ENCODE measurements at regions not wholly inside any gene's neighbourhood (a gene's known extent, or its start where the extent isn't known, plus 50 kb on each side); places are given as distances from the start of the nearest gene placed in this dataset.

GRCh38 chr20:21564127-21564773, 50.4 kb upstream of the NKX2-2 start:
- no peaks in the 10 kb centered on the region for H3K9me3 ChIP-seq (ENCODE audit: control insufficient read depth in 4 of 4, low read length in 3 of 4)
- H3K4me1 ChIP-seq (ENCODE audit: control insufficient read depth in 4 of 4, insufficient read depth in 4 of 4, low read length in 3 of 4), result peaks cover 3 to 23% (median 16%) of the 10 kb centered on the region in 4 donors
- no peaks in the 10 kb centered on the region for H3K36me3 ChIP-seq (ENCODE audit: control insufficient read depth in 4 of 4, insufficient read depth in 3 of 4, low read depth in 1 of 4, low read length in 3 of 4)
- 41% methylated on average over 15 of the region's 15 CpGs for WGBS
- peak overlapping the region; percentile 69 to 77 for H3K27ac ChIP-seq (ENCODE audit: low read depth in 1 of 2, low read length in 2 of 2)
- TF ChIP-seq FOXA1 (IDR thresholded peaks at IDR 0.05) (peak; percentile 94), HNF4G (IDR thresholded peaks at IDR 0.05) (peak; percentile 99), ATF3 (IDR thresholded peaks at IDR 0.05) (peak; percentile 36), RAD21 (IDR thresholded peaks at IDR 0.05) (peak; percentile 56 to 67), NR2F2 (IDR thresholded peaks at IDR 0.05) (peak; percentile 73), GABPA (IDR thresholded peaks at IDR 0.05 in 1 of 2, conservative IDR thresholded peaks at IDR 0.05 in 1 of 2) (peak; percentile 28 to 77), HNF4A (conservative IDR thresholded peaks at IDR 0.05) (peak; percentile 99), JUND (IDR thresholded peaks at IDR 0.05) (peak; percentile 89 to 91), EGR1 (IDR thresholded peaks at IDR 0.05; ENCODE audit: low read depth in 2 of 2) (peak; percentile 21 to 84), TAF1 (conservative IDR thresholded peaks at IDR 0.05) (peak; percentile 37), YY1 (IDR thresholded peaks at IDR 0.05) (peak; percentile 96), FOXA2 (IDR thresholded peaks at IDR 0.05) (peak; percentile 92), SP1 (IDR thresholded peaks at IDR 0.05) (peak; percentile 100), RXRA (IDR thresholded peaks at IDR 0.05) (peak; percentile 98 to 99), CTCF (IDR thresholded peaks at IDR 0.05; ENCODE audit: low read depth, low read length, missing input control) (no peak)
- TF ChIP-seq, protein P1, sequence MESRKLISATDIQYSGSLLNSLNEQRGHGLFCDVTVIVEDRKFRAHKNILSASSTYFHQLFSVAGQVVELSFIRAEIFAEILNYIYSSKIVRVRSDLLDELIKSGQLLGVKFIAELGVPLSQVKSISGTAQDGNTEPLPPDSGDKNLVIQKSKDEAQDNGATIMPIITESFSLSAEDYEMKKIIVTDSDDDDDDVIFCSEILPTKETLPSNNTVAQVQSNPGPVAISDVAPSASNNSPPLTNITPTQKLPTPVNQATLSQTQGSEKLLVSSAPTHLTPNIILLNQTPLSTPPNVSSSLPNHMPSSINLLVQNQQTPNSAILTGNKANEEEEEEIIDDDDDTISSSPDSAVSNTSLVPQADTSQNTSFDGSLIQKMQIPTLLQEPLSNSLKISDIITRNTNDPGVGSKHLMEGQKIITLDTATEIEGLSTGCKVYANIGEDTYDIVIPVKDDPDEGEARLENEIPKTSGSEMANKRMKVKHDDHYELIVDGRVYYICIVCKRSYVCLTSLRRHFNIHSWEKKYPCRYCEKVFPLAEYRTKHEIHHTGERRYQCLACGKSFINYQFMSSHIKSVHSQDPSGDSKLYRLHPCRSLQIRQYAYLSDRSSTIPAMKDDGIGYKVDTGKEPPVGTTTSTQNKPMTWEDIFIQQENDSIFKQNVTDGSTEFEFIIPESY (IDR thresholded peaks at IDR 0.05), result peak; percentile 96
- TF ChIP-seq, protein P2, sequence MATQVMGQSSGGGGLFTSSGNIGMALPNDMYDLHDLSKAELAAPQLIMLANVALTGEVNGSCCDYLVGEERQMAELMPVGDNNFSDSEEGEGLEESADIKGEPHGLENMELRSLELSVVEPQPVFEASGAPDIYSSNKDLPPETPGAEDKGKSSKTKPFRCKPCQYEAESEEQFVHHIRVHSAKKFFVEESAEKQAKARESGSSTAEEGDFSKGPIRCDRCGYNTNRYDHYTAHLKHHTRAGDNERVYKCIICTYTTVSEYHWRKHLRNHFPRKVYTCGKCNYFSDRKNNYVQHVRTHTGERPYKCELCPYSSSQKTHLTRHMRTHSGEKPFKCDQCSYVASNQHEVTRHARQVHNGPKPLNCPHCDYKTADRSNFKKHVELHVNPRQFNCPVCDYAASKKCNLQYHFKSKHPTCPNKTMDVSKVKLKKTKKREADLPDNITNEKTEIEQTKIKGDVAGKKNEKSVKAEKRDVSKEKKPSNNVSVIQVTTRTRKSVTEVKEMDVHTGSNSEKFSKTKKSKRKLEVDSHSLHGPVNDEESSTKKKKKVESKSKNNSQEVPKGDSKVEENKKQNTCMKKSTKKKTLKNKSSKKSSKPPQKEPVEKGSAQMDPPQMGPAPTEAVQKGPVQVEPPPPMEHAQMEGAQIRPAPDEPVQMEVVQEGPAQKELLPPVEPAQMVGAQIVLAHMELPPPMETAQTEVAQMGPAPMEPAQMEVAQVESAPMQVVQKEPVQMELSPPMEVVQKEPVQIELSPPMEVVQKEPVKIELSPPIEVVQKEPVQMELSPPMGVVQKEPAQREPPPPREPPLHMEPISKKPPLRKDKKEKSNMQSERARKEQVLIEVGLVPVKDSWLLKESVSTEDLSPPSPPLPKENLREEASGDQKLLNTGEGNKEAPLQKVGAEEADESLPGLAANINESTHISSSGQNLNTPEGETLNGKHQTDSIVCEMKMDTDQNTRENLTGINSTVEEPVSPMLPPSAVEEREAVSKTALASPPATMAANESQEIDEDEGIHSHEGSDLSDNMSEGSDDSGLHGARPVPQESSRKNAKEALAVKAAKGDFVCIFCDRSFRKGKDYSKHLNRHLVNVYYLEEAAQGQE (IDR thresholded peaks at IDR 0.05), result peak; percentile 90
- TF ChIP-seq, protein P3, sequence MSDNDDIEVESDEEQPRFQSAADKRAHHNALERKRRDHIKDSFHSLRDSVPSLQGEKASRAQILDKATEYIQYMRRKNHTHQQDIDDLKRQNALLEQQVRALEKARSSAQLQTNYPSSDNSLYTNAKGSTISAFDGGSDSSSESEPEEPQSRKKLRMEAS (IDR thresholded peaks at IDR 0.05), result peak; percentile 99
- peak overlapping the region in 2 of 3 donors; percentile 0 to 12 for H3K4me3 ChIP-seq (ENCODE audit: low read depth in 1 of 3, low read length in 3 of 3)
- no peaks in the 10 kb centered on the region for H3K27me3 ChIP-seq (ENCODE audit: control insufficient read depth in 4 of 4, insufficient read depth in 4 of 4, low read length in 3 of 4)
- no peak for DNase-seq (ENCODE audit: low spot score)
- H3K9ac ChIP-seq (ENCODE audit: low read depth in 1 of 2, low read length in 2 of 2), result no peak overlapping the region
